GM12892 (cell line): ENCODE measurements at regions not wholly inside any gene's neighbourhood (a gene's known extent, or its start where the extent isn't known, plus 50 kb on each side); places are given as distances from the start of the nearest gene placed in this dataset.

Experiments
- POLR2A ChIP-seq: IDR thresholded peaks from 2 replicates; pipeline ENCODE4 v1.6.1; 2011; ENCODE audit warnings: low read depth, low read length, control low read depth
- POLR2AphosphoS5 ChIP-seq: IDR thresholded peaks from 2 replicates; pipeline ENCODE4 v1.6.1; 2011; ENCODE audit warnings: low read depth, low read length, control low read depth
- TAF1 ChIP-seq: IDR thresholded peaks from 2 replicates; pipeline ENCODE4 v1.6.1; 2011; ENCODE audit warnings: low read depth, mild to moderate bottlenecking, control low read depth, low read length, borderline replicate concordance

GRCh38 chr5:135154961-135155360, 120.9 kb upstream of the PITX1 start:
- TF ChIP-seq POLR2A: no peak
- TF ChIP-seq TAF1: no peak
- TF ChIP-seq POLR2AphosphoS5: no peak
